H7 (cell line): ENCODE measurements at regions not wholly inside any gene's neighbourhood (a gene's known extent, or its start where the extent isn't known, plus 50 kb on each side); places are given as distances from the start of the nearest gene placed in this dataset.
A peak's percentile ranks its signal among the peaks of the same experiment; 100 is the strongest.
"Not testable (repeated sequence)": the region's sequence is repeated elsewhere in the genome, so short reads cannot be mapped to it uniquely, and the experiment has no call there.

Source experiments
- DNase-seq: peaks from one replicate; pipeline ENCODE4 v3.0.0; 2012
- H3K27me3 ChIP-seq: 2 replicates; pipeline ENCODE4 v1.6.0; 2011; ENCODE audit warnings: mild to moderate bottlenecking, low read length; ENCODE audit not compliant: control insufficient read depth, insufficient read depth
- H3K36me3 ChIP-seq: replicated peaks from 2 replicates; pipeline ENCODE4 v1.5.1; 2011; ENCODE audit warnings: low read length; ENCODE audit not compliant: control insufficient read depth, insufficient read depth
- H3K4me3 ChIP-seq: 2 replicates; pipeline ENCODE4 v1.5.1; 2011; ENCODE audit warnings: low read depth, mild to moderate bottlenecking, control low read depth, low read length, moderate library complexity; ENCODE audit not compliant: insufficient read depth

GRCh38 chr6:105859457-105859856, 226.7 kb upstream of the PRDM1 start:
- H3K36me3 ChIP-seq: no peaks in the 10 kb centered on the region
- no peaks in the 10 kb centered on the region for H3K27me3 ChIP-seq
- no peak overlapping the region for H3K4me3 ChIP-seq
- DNase-seq: no peak

GRCh38 chr6:105858639-105859038, 227.5 kb upstream of the PRDM1 start:
- not testable (repeated sequence) for H3K4me3 ChIP-seq, DNase-seq, H3K36me3 ChIP-seq, H3K27me3 ChIP-seq

GRCh38 chr6:105855433-105855832, 230.7 kb upstream of the PRDM1 start:
- no peaks in the 10 kb centered on the region for H3K36me3 ChIP-seq
- DNase-seq: no peak
- no peak overlapping the region for H3K4me3 ChIP-seq
- no peaks in the 10 kb centered on the region for H3K27me3 ChIP-seq

- not testable (repeated sequence) for H3K4me3 ChIP-seq, H3K27me3 ChIP-seq, H3K36me3 ChIP-seq, DNase-seq
Measured at GRCh38 chr6:105853979-105854378, 232.2 kb upstream of the PRDM1 start.

- no peak for DNase-seq
Measured at GRCh38 chr6:105851606-105852005, 234.5 kb upstream of the PRDM1 start.

GRCh38 chr6:105851113-105851580, 235.0 kb upstream of the PRDM1 start:
- Histone ChIP-seq H3K36me3 (no peaks in the 10 kb centered on the region), H3K27me3 (no peaks in the 10 kb centered on the region), H3K4me3 (no peak overlapping the region)
- DNase-seq: peak; percentile 57

More at GRCh38 chr6:105851606-105852005, 234.5 kb upstream of the PRDM1 start:
- H3K4me3 ChIP-seq: no peak overlapping the region
- H3K27me3 ChIP-seq: no peaks in the 10 kb centered on the region
- H3K36me3 ChIP-seq: no peaks in the 10 kb centered on the region

- Histone ChIP-seq H3K4me3 (no peak overlapping the region), H3K27me3 (no peaks in the 10 kb centered on the region), H3K36me3 (no peaks in the 10 kb centered on the region)
- DNase-seq: no peak
Measured at GRCh38 chr6:105850261-105851112, 235.6 kb upstream of the PRDM1 start.

GRCh38 chr6:105849746-105850145, 236.4 kb upstream of the PRDM1 start:
- no peak for DNase-seq
- Histone ChIP-seq H3K4me3 (no peak overlapping the region), H3K27me3 (no peaks in the 10 kb centered on the region), H3K36me3 (no peaks in the 10 kb centered on the region)

- no peak overlapping the region for H3K4me3 ChIP-seq
- no peaks in the 10 kb centered on the region for H3K36me3 ChIP-seq
- DNase-seq: no peak
- H3K27me3 ChIP-seq: no peaks in the 10 kb centered on the region
Measured at GRCh38 chr6:105847433-105847832, 238.7 kb upstream of the PRDM1 start.

GRCh38 chr6:105844275-105844883, 241.8 kb upstream of the PRDM1 start:
- DNase-seq: peak; percentile 35
- H3K36me3 ChIP-seq: no peaks in the 10 kb centered on the region
- H3K27me3 ChIP-seq: no peaks in the 10 kb centered on the region
- no peak overlapping the region for H3K4me3 ChIP-seq

- Histone ChIP-seq H3K4me3 (no peak overlapping the region), H3K27me3 (no peaks in the 10 kb centered on the region), H3K36me3 (no peaks in the 10 kb centered on the region)
- DNase-seq: no peak
Measured at GRCh38 chr6:105839266-105839665, 246.9 kb upstream of the PRDM1 start.

GRCh38 chr6:105838171-105838570, 248.0 kb upstream of the PRDM1 start:
- H3K4me3 ChIP-seq: no peak overlapping the region
- no peaks in the 10 kb centered on the region for H3K36me3 ChIP-seq
- H3K27me3 ChIP-seq: no peaks in the 10 kb centered on the region
- DNase-seq: no peak

- no peak overlapping the region for H3K4me3 ChIP-seq
- no peak for DNase-seq
- no peaks in the 10 kb centered on the region for H3K36me3 ChIP-seq
- no peaks in the 10 kb centered on the region for H3K27me3 ChIP-seq
Measured at GRCh38 chr6:105836889-105837288, 249.2 kb upstream of the PRDM1 start.

- Histone ChIP-seq H3K4me3 (no peak overlapping the region), H3K27me3 (no peaks in the 10 kb centered on the region), H3K36me3 (no peaks in the 10 kb centered on the region)
- DNase-seq: no peak
Measured at GRCh38 chr6:105836379-105836778, 249.8 kb upstream of the PRDM1 start.

GRCh38 chr6:105835373-105835772, 250.8 kb upstream of the PRDM1 start:
- peak; percentile 63 for DNase-seq
- Histone ChIP-seq H3K27me3 (no peaks in the 10 kb centered on the region), H3K36me3 (no peaks in the 10 kb centered on the region), H3K4me3 (no peak overlapping the region)
